ENCODE measurements at regions not wholly inside any gene's neighbourhood (a gene's known extent, or its start where the extent isn't known, plus 50 kb on each side); places are given as distances from the start of the nearest gene placed in this dataset.

DNA sequence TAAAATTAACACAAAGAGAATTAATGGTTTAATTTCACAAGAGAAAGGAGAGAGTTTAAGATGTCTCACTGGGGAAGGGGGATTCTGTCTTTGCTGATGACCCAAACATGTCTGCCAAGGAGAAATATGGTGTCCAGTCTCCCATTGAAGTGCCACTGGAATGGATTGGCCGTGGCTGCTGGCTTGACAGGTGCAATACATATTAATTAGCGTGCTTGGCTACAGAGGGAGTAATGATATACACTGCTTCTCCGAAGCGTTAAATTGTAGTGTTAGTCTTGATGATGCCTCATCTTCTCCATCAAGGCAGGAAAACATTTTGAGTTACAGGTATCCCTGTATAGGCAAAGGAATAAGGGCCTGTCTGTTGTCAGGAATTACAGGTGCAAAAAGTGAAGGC is 393.4 kb upstream of the TMPO start:
- Histone ChIP-seq H3K27ac (ENCODE audit: low read length) (no peak overlapping the region), H3K9me3 (ENCODE audit: control insufficient read depth, low read depth, low read length) (no peaks in the 10 kb centered on the region), H3K36me3 (ENCODE audit: control insufficient read depth, low read depth, low read length) (no peaks in the 10 kb centered on the region), H3K9ac (ENCODE audit: low read length) (no peak overlapping the region), H3K4me1 (ENCODE audit: control insufficient read depth, low read depth, low read length) (peaks cover 6% of the 10 kb centered on the region), H3K27me3 (ENCODE audit: control insufficient read depth, insufficient read depth, low read length) (no peaks in the 10 kb centered on the region), H3K4me3 (ENCODE audit: low read length) (no peak overlapping the region)

DNA sequence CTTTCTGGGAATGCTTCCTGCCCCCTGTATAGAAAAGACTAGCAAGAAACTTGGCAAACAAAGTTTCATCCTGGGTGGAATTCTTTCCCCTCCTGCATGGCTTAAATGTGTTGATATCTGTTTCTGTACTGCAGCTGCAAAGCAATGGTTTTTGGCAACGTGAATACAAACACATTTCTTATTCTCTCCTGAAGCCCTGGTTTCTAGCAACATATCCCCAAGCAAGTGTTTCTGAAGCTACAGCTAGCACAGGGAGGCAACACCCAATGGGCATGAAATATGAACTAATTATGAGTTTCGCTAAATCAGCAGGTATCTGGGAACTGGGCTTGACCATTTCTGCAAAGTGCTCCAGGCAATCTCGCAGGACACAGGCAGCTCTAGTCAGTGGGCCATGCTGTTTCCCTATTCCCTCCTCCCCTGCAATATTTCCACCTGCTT is 392.3 kb upstream of the TMPO start:
- Histone ChIP-seq H3K27me3 (ENCODE audit: control insufficient read depth, insufficient read depth, low read length) (no peaks in the 10 kb centered on the region), H3K9me3 (ENCODE audit: control insufficient read depth, low read depth, low read length) (no peaks in the 10 kb centered on the region), H3K36me3 (ENCODE audit: control insufficient read depth, low read depth, low read length) (no peaks in the 10 kb centered on the region), H3K4me3 (ENCODE audit: low read length) (no peak overlapping the region), H3K9ac (ENCODE audit: low read length) (no peak overlapping the region), H3K27ac (ENCODE audit: low read length) (no peak overlapping the region), H3K4me1 (ENCODE audit: control insufficient read depth, low read depth, low read length) (peaks cover 6% of the 10 kb centered on the region)

DNA sequence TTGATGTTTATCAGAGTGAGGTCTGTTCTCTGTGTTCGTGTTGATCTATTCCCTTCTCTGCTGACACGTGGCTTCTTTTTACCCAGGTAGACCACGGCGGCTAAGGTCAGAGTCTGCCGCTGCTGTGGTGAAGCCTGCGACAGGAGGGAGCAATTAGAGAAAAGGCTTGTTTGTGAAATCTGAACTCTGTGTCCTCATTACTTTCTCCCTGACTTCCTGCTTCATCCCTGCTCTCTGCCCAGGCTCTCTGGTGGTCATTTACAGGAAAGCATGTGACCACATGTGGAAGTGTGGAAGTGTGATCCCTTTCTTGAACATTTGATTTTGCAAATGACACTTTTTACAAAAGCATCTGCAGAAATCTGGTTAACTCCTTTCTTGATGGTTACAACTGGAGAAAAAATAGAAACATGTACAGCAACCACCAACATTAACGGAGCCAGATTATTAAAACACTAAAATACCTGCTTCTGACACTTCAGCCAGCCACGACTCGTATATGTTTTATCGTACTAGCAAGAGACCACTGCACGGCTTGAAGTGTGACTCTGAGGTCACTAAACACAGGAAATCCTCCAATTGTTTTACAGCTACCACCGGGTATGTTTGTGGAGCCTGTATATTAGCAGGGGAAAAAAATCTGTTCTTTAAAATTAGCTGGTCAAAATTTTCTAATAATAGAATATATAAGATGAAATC is 388.6 kb upstream of the TMPO start:
- H3K27me3 ChIP-seq (ENCODE audit: control insufficient read depth, insufficient read depth, low read length): no peaks in the 10 kb centered on the region
- no peak overlapping the region for H3K4me3 ChIP-seq (ENCODE audit: low read length)
- H3K36me3 ChIP-seq (ENCODE audit: control insufficient read depth, low read depth, low read length): no peaks in the 10 kb centered on the region
- H3K4me1 ChIP-seq (ENCODE audit: control insufficient read depth, low read depth, low read length): peaks cover 6% of the 10 kb centered on the region
- H3K27ac ChIP-seq (ENCODE audit: low read length): no peak overlapping the region
- H3K9me3 ChIP-seq (ENCODE audit: control insufficient read depth, low read depth, low read length): no peaks in the 10 kb centered on the region
- H3K9ac ChIP-seq (ENCODE audit: low read length): no peak overlapping the region

DNA sequence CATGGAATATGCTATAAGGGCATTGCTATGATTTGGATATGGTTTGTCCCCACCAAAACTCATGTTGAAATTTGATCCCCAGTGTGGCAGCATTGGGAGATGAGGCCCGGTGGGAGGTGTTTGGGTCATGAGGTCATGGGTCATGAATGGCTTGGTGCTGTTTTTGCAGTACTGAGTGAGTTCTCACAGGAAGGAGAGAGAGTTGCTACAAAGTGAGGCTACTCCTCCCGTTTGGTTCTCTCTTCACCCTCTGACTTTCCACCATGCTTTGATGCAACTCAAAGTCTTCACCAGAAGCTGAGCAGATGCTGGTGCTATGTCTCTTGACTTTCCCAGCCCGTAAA is 388.1 kb upstream of the TMPO start:
- no peaks in the 10 kb centered on the region for H3K36me3 ChIP-seq (ENCODE audit: control insufficient read depth, low read depth, low read length)
- H3K4me1 ChIP-seq (ENCODE audit: control insufficient read depth, low read depth, low read length): peaks cover 6% of the 10 kb centered on the region
- H3K4me3 ChIP-seq (ENCODE audit: low read length): no peak overlapping the region
- H3K27ac ChIP-seq (ENCODE audit: low read length): no peak overlapping the region
- no peaks in the 10 kb centered on the region for H3K9me3 ChIP-seq (ENCODE audit: control insufficient read depth, low read depth, low read length)
- no peak overlapping the region for H3K9ac ChIP-seq (ENCODE audit: low read length)
- H3K27me3 ChIP-seq (ENCODE audit: control insufficient read depth, insufficient read depth, low read length): no peaks in the 10 kb centered on the region

DNA sequence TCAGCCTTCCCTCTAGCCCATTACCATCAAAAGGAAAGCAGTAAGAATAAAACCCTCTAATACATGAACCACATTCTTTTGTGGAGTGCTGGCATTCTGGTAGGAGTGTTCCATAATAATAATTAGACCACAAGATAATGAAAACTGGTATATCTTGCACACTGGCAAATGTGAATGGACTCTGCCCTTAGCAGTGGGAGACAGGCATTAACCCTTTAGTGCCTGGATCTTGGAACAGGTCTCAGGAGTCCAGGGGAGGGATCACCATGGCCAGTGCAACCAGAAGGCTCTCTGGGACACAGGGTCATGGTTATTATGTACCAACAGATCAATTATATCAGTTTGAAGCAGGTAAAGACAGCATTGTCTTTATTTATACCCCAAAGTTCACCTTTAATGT is 387.5 kb upstream of the TMPO start:
- Histone ChIP-seq H3K27me3 (ENCODE audit: control insufficient read depth, insufficient read depth, low read length) (no peaks in the 10 kb centered on the region), H3K9ac (ENCODE audit: low read length) (no peak overlapping the region), H3K9me3 (ENCODE audit: control insufficient read depth, low read depth, low read length) (no peaks in the 10 kb centered on the region), H3K27ac (ENCODE audit: low read length) (no peak overlapping the region), H3K36me3 (ENCODE audit: control insufficient read depth, low read depth, low read length) (no peaks in the 10 kb centered on the region), H3K4me1 (ENCODE audit: control insufficient read depth, low read depth, low read length) (peaks cover 6% of the 10 kb centered on the region), H3K4me3 (ENCODE audit: low read length) (no peak overlapping the region)

DNA sequence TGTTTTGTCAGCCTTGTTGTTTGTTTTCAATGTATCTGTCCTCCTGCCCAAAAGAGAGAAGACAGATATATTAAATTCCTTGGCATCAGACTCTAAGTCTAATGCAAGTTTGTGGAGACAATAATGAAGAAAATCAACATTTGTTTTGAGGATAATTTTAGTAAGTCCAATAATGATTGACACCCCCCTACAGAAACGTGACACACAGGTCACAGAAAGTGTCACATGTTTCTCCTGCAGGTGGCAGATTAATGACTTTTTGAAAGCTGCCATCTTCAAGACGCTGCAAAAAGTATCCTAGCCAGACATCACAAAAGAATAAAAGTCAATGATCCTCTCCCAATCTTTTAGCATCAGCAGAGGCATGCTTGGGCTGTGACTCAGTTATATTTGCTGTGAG is 378.8 kb upstream of the TMPO start:
- no peaks in the 10 kb centered on the region for H3K9me3 ChIP-seq (ENCODE audit: control insufficient read depth, low read depth, low read length)
- H3K9ac ChIP-seq (ENCODE audit: low read length): no peak overlapping the region
- no peak overlapping the region for H3K4me3 ChIP-seq (ENCODE audit: low read length)
- no peaks in the 10 kb centered on the region for H3K36me3 ChIP-seq (ENCODE audit: control insufficient read depth, low read depth, low read length)
- peaks cover 5% of the 10 kb centered on the region for H3K4me1 ChIP-seq (ENCODE audit: control insufficient read depth, low read depth, low read length)
- H3K27me3 ChIP-seq (ENCODE audit: control insufficient read depth, insufficient read depth, low read length): no peaks in the 10 kb centered on the region
- no peak overlapping the region for H3K27ac ChIP-seq (ENCODE audit: low read length)

DNA sequence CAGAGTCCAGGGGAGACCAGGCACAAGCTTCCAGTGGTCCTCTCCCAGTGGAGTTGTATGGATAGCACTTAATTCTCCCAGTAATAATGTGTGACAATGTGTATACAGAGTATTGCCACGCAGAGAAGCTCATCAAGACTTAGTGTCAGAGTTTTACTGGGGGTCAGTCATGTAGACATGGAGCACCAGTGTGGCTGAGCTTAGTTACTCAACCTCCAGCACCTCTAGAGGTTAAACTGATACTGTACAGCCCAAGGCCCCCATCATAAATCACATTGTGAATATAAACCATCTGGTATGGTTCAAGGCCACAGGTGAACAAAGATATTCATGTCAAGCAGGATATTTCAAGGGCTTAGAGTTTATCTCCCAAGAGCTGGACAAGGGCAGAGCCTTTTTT is 378.1 kb upstream of the TMPO start:
- H3K9ac ChIP-seq (ENCODE audit: low read length): no peak overlapping the region
- H3K9me3 ChIP-seq (ENCODE audit: control insufficient read depth, low read depth, low read length): no peaks in the 10 kb centered on the region
- H3K4me3 ChIP-seq (ENCODE audit: low read length): no peak overlapping the region
- H3K27ac ChIP-seq (ENCODE audit: low read length): no peak overlapping the region
- H3K27me3 ChIP-seq (ENCODE audit: control insufficient read depth, insufficient read depth, low read length): no peaks in the 10 kb centered on the region
- peaks cover 5% of the 10 kb centered on the region for H3K4me1 ChIP-seq (ENCODE audit: control insufficient read depth, low read depth, low read length)
- no peaks in the 10 kb centered on the region for H3K36me3 ChIP-seq (ENCODE audit: control insufficient read depth, low read depth, low read length)

DNA sequence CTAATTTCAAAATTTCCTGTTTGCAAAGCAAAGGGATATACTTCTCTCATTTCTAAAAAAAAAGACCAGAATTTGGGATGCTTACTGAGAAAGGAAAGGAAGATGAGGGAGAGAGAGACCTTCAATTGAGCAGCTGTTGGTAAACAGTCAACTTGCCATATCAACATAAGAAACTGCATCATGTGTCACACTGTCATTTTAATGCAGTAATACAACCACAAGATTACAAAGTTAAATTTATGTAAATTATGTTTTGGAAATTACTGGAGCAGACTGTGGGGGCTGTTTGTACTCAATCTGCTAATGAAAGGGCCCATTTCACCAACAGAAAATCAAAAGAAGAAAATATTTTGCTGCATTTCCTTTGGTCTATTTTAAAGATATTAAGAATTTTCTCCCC is 370.4 kb upstream of the TMPO start:
- Histone ChIP-seq H3K4me3 (ENCODE audit: low read length) (no peak overlapping the region), H3K36me3 (ENCODE audit: control insufficient read depth, low read depth, low read length) (no peaks in the 10 kb centered on the region), H3K4me1 (ENCODE audit: control insufficient read depth, low read depth, low read length) (no peaks in the 10 kb centered on the region), H3K27ac (ENCODE audit: low read length) (no peak overlapping the region), H3K27me3 (ENCODE audit: control insufficient read depth, insufficient read depth, low read length) (no peaks in the 10 kb centered on the region), H3K9me3 (ENCODE audit: control insufficient read depth, low read depth, low read length) (no peaks in the 10 kb centered on the region), H3K9ac (ENCODE audit: low read length) (no peak overlapping the region)

DNA sequence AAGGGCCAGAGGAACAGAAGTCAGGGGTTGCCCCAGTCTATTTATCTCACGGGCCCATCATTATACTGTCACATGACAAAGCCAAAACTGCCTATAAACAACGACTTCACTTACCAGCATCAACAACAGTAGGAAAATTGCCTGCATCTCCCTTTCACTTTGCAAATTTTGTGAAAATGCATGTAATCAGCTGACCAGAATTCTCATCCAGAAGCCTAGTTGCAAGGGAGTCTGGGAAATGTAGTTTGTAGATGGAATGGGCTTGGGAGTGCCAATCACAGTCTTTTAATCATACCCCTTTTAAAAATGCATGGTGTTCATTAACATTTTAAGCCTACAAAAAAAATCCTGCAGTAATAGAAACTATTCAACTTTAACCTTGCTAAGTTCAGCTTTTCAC is 369.3 kb upstream of the TMPO start:
- no peaks in the 10 kb centered on the region for H3K9me3 ChIP-seq (ENCODE audit: control insufficient read depth, low read depth, low read length)
- no peaks in the 10 kb centered on the region for H3K4me1 ChIP-seq (ENCODE audit: control insufficient read depth, low read depth, low read length)

DNA sequence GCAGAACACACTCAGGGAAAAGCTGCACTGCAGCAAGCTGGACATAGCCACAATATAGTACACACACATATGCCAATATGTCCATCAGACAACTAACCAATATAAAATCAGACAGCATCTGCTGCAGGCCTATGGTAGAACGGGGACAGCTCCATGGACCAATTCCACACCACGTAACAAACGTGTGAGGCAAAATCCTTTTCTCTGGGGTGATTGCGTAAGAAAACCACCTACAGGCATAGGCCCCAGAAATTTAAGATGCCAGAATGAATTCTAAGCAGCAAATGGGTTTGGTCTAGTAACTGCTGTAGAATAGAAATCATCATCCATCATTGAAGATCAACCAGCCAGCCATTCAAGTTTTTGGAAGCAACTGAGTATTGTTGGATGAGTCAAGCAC is 368.9 kb upstream of the TMPO start:
- Histone ChIP-seq H3K27ac (ENCODE audit: low read length) (no peak overlapping the region), H3K4me3 (ENCODE audit: low read length) (no peak overlapping the region), H3K9ac (ENCODE audit: low read length) (no peak overlapping the region), H3K4me1 (ENCODE audit: control insufficient read depth, low read depth, low read length) (no peaks in the 10 kb centered on the region), H3K27me3 (ENCODE audit: control insufficient read depth, insufficient read depth, low read length) (no peaks in the 10 kb centered on the region), H3K36me3 (ENCODE audit: control insufficient read depth, low read depth, low read length) (no peaks in the 10 kb centered on the region), H3K9me3 (ENCODE audit: control insufficient read depth, low read depth, low read length) (no peaks in the 10 kb centered on the region)

More for the DNA sequence above, 369.3 kb upstream of the TMPO start:
- no peak overlapping the region for H3K27ac ChIP-seq (ENCODE audit: low read length)
- no peak overlapping the region for H3K4me3 ChIP-seq (ENCODE audit: low read length)
- H3K9ac ChIP-seq (ENCODE audit: low read length): no peak overlapping the region
- H3K36me3 ChIP-seq (ENCODE audit: control insufficient read depth, low read depth, low read length): no peaks in the 10 kb centered on the region
- H3K27me3 ChIP-seq (ENCODE audit: control insufficient read depth, insufficient read depth, low read length): no peaks in the 10 kb centered on the region

DNA sequence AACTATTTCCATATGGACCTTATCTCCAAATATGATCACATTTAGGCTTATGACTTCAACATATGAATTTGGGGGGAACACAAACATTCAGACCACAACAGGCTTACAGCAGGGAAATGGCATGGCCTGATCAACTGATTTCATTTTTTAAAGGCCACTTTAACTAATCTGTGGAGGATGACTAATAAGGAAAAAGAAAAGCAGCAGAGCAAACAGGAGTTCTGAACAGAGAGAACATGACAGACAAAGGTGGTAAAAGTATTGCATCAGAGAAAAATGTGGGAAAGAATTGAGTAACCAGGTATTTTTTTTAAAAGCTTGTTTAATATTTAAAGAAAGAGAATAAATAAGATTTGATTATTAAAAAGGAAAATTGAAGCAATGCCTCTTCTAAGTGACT is 366.1 kb upstream of the TMPO start:
- Histone ChIP-seq H3K36me3 (ENCODE audit: control insufficient read depth, low read depth, low read length) (no peaks in the 10 kb centered on the region), H3K4me1 (ENCODE audit: control insufficient read depth, low read depth, low read length) (no peaks in the 10 kb centered on the region), H3K27me3 (ENCODE audit: control insufficient read depth, insufficient read depth, low read length) (no peaks in the 10 kb centered on the region), H3K4me3 (ENCODE audit: low read length) (no peak overlapping the region), H3K9ac (ENCODE audit: low read length) (no peak overlapping the region), H3K9me3 (ENCODE audit: control insufficient read depth, low read depth, low read length) (no peaks in the 10 kb centered on the region), H3K27ac (ENCODE audit: low read length) (no peak overlapping the region)

DNA sequence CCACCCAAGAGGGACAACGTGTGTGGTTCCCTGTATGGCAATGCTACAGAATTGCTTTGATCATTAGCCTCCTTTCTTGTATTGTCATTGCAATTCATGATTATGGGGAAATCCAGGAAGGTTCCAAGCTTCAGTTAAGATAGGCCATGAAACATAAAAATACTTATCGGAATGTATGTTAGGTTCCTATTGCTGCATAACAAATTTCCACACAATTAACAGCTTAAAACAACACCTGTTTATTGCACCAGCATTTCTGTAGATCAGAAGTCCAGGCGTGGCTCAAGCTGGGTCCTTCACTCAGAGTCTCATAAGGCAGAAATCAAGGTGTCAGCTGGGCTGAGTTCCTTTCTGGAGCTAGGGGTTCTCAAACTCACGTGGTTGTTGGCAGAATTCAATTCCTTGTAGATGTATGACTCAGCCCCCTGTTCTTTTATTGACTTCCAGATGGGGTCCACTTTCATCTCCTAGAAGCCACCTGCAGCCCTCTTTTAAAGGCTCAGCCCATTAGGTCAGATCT is 365.6 kb upstream of the TMPO start:
- Histone ChIP-seq H3K9ac (ENCODE audit: low read length) (no peak overlapping the region), H3K36me3 (ENCODE audit: control insufficient read depth, low read depth, low read length) (no peaks in the 10 kb centered on the region), H3K27ac (ENCODE audit: low read length) (no peak overlapping the region), H3K9me3 (ENCODE audit: control insufficient read depth, low read depth, low read length) (no peaks in the 10 kb centered on the region), H3K27me3 (ENCODE audit: control insufficient read depth, insufficient read depth, low read length) (no peaks in the 10 kb centered on the region), H3K4me1 (ENCODE audit: control insufficient read depth, low read depth, low read length) (peaks cover 3% of the 10 kb centered on the region), H3K4me3 (ENCODE audit: low read length) (no peak overlapping the region)
